HG02938 (cell line): ENCODE measurements at regions not wholly inside any gene's neighbourhood (a gene's known extent, or its start where the extent isn't known, plus 50 kb on each side); places are given as distances from the start of the nearest gene placed in this dataset.
"Not testable (repeated sequence)": the region's sequence is repeated elsewhere in the genome, so short reads cannot be mapped to it uniquely, and the experiment has no call there.

Experiments used
- ATAC-seq: cut with Tn5 transposase; IDR thresholded peaks from one replicate; pipeline ENCODE4 v1.9.1; 2021; ENCODE audit warnings: mild to moderate bottlenecking, moderate library complexity; ENCODE audit not compliant: unreplicated experiment

DNA sequence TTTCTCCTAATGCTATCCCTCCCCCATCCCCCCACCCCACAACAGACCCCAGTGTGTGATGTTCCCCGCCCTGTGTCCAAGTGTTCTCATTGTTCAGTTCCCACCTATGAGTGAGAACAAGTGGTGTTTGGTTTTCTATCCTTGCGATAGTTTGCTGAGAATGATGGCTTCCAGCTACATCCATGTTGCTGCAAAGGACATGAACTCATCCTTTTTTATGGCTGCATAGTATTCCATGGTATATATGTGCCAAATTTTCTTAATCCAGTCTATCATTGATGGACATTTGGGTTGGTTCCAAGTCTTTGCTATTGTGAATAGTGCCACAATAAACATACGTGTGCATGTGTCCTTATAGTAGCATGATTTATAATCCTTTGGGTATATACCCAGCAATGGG is 83.6 kb upstream of the CALCR start:
- not testable (repeated sequence) for ATAC-seq

DNA sequence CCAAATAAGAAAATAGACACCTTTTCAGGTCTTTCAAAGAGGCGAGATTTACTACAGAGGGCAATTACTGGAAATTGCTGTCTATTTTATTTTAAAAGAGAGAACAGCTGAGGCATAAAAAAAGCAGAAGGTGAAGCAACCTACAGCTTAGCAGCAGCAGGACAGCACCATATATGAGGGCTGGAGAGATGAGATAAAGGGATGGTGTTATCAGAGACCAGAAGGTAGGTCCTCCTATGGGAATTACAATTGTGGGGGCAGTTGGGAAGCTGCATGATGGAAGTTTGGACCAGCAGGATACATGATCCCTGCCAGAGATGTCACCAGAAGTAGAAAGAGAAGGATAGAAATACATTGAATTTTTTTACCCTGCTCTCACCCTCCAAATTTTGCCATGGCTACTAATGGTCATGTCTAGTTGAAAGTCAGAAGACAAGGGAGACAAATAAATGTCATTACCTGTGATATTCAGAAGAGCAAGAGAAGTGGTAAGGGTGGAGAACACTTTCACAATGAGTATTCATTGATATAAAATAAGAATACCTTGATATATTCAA is 77.2 kb upstream of the CALCR start:
- ATAC-seq: no peak

DNA sequence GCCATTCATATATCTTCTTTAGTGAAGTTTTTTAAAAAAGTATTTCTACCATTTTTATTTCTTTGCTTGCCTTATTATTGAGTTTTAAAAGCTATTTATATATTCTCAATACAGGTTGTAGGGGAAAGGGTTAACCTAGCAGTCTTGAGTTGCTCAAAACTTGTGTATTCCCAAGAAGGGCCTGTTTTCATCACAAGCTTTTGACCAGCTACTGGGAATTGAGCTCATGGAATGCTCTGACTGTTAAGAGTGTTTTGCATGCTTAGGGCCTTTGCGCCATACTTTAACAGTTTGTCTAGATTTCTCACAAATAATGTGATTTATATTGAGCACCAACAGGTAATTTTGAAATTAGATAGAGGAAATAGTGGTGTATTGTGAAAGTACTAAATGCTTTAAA is 72.0 kb upstream of the CALCR start:
- ATAC-seq: no peak

DNA sequence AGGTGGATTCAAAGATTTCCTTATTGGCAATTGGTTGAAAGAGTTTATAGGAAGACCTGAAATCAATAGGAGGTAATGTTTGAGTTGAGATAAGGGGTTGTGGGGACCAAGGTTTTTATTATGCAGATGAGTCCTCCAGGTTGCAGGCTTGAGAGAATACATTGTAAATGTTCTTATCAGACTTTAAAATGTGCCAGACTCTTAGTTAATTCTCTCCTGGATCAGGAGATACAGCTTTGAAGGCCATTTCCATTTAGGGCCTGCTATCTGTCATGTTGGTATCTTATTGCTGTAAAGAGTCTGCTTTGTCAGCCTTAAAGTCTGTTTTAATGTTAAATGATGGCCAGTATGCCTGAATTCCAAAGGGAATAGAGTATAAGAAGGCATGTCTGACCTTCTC is 61.8 kb upstream of the CALCR start:
- ATAC-seq: no peak

DNA sequence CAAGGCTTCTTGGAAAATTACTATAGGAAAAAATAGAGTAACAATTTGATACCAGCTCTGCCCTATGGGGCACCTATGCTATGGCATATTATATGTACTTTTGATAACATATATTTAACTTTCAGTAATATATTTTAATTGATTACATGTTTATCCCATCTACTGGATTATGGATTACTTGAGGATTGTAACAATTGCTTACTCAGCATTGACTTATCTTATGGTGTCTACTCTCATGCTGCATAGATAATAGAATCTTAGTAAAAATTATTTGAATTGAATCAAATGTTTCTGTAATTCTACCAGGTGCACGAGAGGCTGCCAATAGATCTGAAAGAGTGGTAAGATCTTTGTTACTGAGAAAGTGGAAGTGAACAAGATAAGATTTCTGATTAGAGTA is 57.8 kb upstream of the CALCR start:
- no peak for ATAC-seq

DNA sequence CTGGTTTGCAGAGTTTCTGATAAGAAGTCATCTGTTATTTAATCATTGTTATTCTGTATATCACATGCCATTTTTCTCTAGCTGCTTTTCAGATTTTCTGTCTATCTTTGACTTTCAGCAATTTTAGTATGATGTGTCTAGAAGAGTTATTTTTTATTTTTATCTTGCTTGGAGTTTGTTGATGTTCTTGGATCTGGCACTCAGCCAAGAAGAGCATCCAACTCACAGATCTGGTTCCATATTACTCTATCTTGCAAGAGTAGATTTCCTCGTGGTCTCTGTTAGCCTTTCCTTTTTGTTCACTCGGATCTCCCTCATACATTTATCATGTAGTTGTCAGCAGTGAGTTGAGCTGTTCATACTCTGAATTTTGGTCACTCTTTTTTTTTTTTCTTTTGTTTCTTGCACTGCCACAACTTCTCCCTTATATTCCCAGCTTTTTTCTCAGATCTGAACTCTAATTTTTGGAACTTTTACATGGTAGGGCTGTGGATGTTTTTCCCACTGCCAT is 54.8 kb upstream of the CALCR start:
- ATAC-seq: no peak

DNA sequence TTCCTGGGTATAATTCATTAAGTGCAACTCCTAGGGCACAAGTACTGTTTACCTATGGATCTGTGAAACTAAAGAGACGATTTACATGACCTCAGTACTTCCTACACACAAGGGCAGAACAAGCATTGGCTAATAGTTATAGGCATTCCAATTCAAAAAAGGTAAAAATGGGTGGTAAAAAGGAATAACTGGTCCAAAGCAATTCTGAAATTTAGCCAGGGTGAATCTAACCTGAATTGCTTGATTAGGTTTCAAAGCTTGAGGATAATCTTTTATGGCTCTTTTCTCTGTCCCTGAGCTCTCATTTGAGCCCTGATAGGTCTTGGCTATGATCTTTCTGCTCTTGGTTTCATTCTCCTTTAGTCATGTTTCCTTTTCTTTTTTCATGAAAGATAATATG is 52.3 kb upstream of the CALCR start:
- ATAC-seq: no peak
